ENCODE measurements at regions not wholly inside any gene's neighbourhood (a gene's known extent, or its start where the extent isn't known, plus 50 kb on each side); places are given as distances from the start of the nearest gene placed in this dataset.

DNA sequence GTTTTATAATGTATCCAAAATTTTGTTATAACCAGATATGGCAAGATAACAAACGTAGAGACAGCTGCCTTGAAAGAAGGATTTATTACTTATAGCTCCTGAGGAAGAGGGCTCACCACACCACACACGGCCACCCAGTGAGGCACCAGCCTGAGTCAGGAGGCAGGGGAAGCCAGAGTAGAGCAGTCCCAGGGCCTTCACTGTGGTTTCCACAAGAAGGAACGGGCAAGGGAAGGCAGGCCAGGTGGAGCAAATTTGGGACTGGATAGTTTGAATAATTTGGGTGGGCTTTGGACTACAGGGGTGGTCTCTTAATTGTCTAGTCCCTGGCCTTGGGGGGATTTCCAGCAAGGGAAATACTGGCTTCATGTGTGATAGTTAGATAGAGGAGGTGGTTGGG, 72.5 kb downstream of the RRAGC start:
- DNase-seq (ENCODE audit: low read depth in 1 of 2, low spot score in 1 of 2), result no peak
- no peak for TF ChIP-seq JUND (IDR thresholded peaks at IDR 0.05; ENCODE audit: low read depth)
- in situ Hi-C loops (cut with HindIII; ENCODE audit: low pct_unique_long_range_greater_than_20kb, low sequenced_read_pairs), result no loop called here

- DNase-seq (ENCODE audit: low read depth in 1 of 2, low spot score in 1 of 2), result no peak
- TF ChIP-seq JUND (IDR thresholded peaks at IDR 0.05; ENCODE audit: low read depth), result no peak
- in situ Hi-C loops (cut with HindIII; ENCODE audit: low pct_unique_long_range_greater_than_20kb, low sequenced_read_pairs), result no loop called here
Observed at GRCh38 chr1:38786040-38786436, 73.5 kb downstream of the RRAGC start.

GRCh38 chr1:38785285-38786039, 74.1 kb downstream of the RRAGC start:
- TF ChIP-seq JUND (IDR thresholded peaks at IDR 0.05; ENCODE audit: low read depth), result no peak
- no peak for DNase-seq (ENCODE audit: low read depth in 1 of 2, low spot score in 1 of 2)
- in situ Hi-C loops (cut with HindIII; ENCODE audit: low pct_unique_long_range_greater_than_20kb, low sequenced_read_pairs), result no loop called here

GRCh38 chr1:38784452-38785284, 74.9 kb downstream of the RRAGC start:
- in situ Hi-C loops (cut with HindIII; ENCODE audit: low pct_unique_long_range_greater_than_20kb, low sequenced_read_pairs), result no loop called here
- DNase-seq (ENCODE audit: low read depth in 1 of 2, low spot score in 1 of 2), result no peak
- TF ChIP-seq JUND (IDR thresholded peaks at IDR 0.05; ENCODE audit: low read depth), result no peak

GRCh38 chr1:38783640-38784229, 75.8 kb downstream of the RRAGC start:
- no peak for TF ChIP-seq JUND (IDR thresholded peaks at IDR 0.05; ENCODE audit: low read depth)
- in situ Hi-C loops (cut with HindIII; ENCODE audit: low pct_unique_long_range_greater_than_20kb, low sequenced_read_pairs), result no loop called here
- no peak for DNase-seq (ENCODE audit: low read depth in 1 of 2, low spot score in 1 of 2)

GRCh38 chr1:38781872-38782617, 77.5 kb downstream of the RRAGC start:
- TF ChIP-seq JUND (IDR thresholded peaks at IDR 0.05; ENCODE audit: low read depth), result no peak
- in situ Hi-C loops (cut with HindIII; ENCODE audit: low pct_unique_long_range_greater_than_20kb, low sequenced_read_pairs), result no loop called here
- DNase-seq (ENCODE audit: low read depth in 1 of 2, low spot score in 1 of 2), result no peak

DNA sequence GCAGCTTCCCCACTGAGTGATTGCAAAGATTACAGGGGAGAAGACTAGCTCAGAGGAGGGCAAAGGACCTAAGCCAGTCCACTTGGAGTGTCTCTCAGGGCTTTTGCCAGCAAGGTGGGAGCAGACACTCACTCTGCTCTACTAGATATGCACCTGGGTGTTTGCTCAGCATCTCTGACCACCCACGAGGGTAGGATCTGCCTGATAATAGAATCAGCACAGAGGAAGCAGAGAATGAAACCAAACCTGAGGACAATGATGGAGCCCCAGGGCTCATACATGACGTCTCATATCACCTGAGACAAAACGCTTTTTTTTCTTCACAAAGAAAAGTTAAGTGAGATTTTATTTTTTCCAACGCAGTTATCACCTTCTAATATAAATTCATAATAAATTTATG, 79.4 kb downstream of the RRAGC start:
- no peak for TF ChIP-seq JUND (IDR thresholded peaks at IDR 0.05; ENCODE audit: low read depth)
- no peak for DNase-seq (ENCODE audit: low read depth in 1 of 2, low spot score in 1 of 2)
- in situ Hi-C loops (cut with HindIII; ENCODE audit: low pct_unique_long_range_greater_than_20kb, low sequenced_read_pairs), result no loop called here

- DNase-seq (ENCODE audit: low read depth in 1 of 2, low spot score in 1 of 2), result no peak
- no peak for TF ChIP-seq JUND (IDR thresholded peaks at IDR 0.05; ENCODE audit: low read depth)
- in situ Hi-C loops (cut with HindIII; ENCODE audit: low pct_unique_long_range_greater_than_20kb, low sequenced_read_pairs), result no loop called here
Observed at GRCh38 chr1:38779491-38779890, 80.1 kb downstream of the RRAGC start.

DNA sequence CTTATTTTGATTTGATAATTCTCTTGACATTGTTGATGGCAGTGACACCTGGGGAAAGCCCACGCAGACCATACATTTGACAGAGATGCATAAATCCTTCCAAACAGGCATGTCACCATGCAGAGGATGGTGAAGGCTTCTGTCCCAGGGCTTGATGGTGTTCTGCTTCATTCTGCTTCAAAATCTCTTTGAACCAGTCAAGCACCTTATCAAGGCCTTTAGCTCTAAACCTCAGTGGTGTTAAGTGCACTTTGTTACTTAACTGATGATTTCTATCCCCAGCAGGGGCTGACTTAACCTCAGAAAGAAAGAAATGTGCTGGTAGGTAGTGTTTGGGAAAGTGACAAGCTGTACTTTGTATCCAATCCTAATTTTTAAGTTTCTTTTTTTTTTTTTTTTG, 81.1 kb downstream of the RRAGC start:
- no peak for TF ChIP-seq JUND (IDR thresholded peaks at IDR 0.05; ENCODE audit: low read depth)
- in situ Hi-C loops (cut with HindIII; ENCODE audit: low pct_unique_long_range_greater_than_20kb, low sequenced_read_pairs), result no loop called here
- DNase-seq (ENCODE audit: low read depth in 1 of 2, low spot score in 1 of 2), result no peak

DNA sequence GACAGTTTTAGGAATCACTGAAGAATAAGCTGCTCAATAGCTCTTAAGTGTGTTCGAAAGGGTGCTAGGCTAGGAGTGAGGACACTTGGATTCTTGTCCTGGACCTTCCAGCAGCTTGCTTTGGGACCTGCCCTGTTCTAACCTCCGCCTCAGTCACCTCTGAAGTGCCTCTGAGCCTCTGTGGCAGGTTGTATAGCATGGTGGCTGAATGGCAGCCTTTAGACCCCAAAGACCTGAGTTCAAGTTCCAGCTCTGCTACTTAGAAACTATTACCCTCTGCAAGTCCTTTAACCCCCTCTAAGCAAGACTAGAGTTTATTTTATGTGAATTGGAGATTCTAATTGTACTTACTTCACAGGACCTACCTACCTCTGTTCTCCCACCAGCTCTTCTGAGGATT, 81.5 kb downstream of the RRAGC start:
- no peak for DNase-seq (ENCODE audit: low read depth in 1 of 2, low spot score in 1 of 2)
- no peak for TF ChIP-seq JUND (IDR thresholded peaks at IDR 0.05; ENCODE audit: low read depth)
- in situ Hi-C loops (cut with HindIII; ENCODE audit: low pct_unique_long_range_greater_than_20kb, low sequenced_read_pairs), result no loop called here

- in situ Hi-C loops (cut with HindIII; ENCODE audit: low pct_unique_long_range_greater_than_20kb, low sequenced_read_pairs), result no loop called here
- no peak for TF ChIP-seq JUND (IDR thresholded peaks at IDR 0.05; ENCODE audit: low read depth)
- no peak for DNase-seq (ENCODE audit: low read depth in 1 of 2, low spot score in 1 of 2)
Observed at GRCh38 chr1:38777464-38777957, 82.1 kb downstream of the RRAGC start.

DNA sequence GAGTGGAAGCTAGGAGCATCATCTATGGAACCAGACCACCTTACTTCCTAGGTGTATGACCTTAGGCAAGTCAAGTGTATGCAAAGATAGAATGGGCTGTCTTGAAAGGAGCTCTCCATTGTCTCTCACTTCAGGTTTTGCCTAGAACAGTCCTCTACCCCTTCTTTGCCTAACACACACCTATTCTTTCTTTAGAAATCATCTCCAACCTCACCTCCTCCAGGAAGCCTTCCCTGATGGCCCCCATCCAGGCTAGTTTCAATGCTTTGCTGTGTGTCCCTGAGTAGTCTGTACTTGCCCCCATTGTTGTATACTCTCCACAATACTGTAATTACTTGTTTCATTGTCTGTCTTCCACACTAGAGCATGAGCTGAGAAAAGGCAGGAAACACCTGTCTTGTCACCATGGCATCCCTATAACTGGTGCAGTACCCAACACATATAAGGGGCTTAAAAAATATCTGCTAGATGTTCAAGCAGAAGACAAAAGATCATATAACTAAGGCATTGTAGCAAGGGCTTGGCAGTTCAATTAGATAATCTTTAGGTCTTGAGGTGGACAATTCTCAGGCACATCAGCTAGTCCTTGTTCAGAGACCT, 83.0 kb downstream of the RRAGC start:
- in situ Hi-C loops (cut with HindIII; ENCODE audit: low pct_unique_long_range_greater_than_20kb, low sequenced_read_pairs), result no loop called here
- TF ChIP-seq JUND (IDR thresholded peaks at IDR 0.05; ENCODE audit: low read depth), result no peak
- no peak for DNase-seq (ENCODE audit: low read depth in 1 of 2, low spot score in 1 of 2)
